ENCODE measurements at regions not wholly inside any gene's neighbourhood (a gene's known extent, or its start where the extent isn't known, plus 50 kb on each side); places are given as distances from the start of the nearest gene placed in this dataset.
"Not testable (repeated sequence)": the region's sequence is repeated elsewhere in the genome, so short reads cannot be mapped to it uniquely, and the experiment has no call there.

DNA sequence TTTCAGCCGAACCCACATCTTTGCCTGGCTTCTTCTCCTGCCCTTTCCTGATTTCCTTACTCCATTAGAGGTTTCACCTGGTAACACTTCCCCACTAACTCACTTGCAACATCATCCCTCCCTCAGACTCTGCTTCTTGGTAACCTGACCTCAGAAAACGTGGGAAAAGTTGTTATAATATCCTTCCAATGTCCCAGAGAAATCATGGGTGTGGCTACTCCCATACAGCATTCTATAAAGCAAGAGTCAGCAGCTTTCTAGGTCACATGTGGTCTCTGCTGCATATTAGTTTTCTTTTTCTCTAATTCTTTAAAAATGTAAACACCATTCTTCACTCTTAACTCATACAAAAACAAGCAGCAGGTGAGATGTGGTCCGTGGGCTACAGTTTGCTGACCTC lies 283.1 kb upstream of the MAOA start:
- no peak for DNase-seq (ENCODE audit: low read depth, low spot score)

DNA sequence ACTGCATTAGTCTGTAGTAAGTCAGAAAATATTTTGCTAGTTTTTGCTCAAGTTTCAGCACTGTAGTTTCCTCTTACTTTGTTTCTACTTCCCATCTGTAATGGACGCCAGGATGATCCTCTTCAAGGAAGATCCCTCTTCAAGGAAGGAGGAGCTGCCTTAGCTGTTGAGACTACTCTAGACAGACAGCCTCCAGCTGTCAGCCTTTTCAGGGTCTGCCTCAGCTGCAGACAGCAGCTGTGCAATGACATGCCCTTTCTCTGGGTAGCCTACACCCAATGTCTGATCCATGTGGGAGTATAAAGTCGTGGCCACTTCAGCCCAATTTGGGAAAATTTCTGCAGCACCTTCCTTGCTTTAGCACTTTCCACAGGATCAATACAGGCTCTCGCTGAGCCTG lies 281.0 kb upstream of the MAOA start:
- DNase-seq (ENCODE audit: low read depth, low spot score) = no peak

DNA sequence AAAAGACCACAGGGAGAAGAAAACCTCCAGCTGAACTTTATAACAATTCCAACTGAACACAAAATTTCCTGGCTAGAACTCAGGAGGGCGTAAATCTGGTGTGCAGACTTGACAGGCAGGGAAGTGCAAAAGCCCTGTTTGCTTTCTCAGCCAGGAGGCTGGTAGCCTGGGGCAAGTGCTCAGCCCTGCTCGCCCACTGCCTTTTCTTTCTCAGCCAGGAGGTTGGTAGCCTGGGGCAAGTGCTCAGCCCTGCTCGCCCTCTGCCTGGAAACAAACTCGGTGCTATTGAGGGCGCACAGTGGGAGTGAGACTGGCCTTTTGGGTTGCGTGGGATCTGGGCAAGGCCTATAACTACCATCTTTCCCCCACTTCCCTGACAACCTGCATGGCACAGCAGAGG lies 275.4 kb upstream of the MAOA start:
- DNase-seq (ENCODE audit: low read depth, low spot score) = no peak

DNA sequence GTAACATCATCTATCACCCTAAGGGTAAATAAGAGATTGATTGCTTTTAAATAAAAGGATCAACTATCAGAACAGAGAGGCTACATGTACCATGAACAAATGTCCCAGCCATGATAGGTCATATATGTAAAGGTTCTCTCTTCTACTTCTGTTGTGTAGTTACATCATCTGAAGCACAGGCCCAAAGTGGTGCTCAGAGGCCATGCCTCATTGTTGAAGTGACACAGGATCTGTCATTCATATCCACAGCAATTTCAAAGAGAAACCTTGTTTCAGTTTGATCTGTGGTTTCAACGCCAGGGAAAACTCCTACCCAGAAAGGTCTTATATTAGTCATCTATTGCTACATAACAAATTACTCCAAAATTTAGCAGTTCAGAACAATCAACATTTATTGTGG lies 269.2 kb upstream of the MAOA start:
- DNase-seq (ENCODE audit: low read depth, low spot score) = no peak

DNA sequence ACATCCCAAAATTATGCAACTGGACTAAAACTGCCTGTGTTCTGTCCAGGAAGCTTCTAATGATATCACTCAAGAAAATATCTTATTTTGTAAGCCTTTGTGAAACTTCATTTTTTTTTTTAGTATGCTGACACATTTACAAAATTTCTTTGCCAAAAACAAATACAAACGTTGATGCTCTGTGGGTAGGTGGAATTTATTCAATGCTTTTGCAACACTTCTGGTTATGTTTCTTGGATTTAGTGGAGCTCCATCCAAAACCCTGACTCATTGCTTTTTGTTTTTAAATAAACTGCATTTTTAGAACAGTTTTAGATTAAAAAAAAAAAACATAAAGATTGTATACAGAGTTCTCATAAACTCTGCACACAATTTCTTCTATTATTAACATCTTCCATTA lies 250.9 kb upstream of the MAOA start:
- no peak for DNase-seq (ENCODE audit: low read depth, low spot score)

DNA sequence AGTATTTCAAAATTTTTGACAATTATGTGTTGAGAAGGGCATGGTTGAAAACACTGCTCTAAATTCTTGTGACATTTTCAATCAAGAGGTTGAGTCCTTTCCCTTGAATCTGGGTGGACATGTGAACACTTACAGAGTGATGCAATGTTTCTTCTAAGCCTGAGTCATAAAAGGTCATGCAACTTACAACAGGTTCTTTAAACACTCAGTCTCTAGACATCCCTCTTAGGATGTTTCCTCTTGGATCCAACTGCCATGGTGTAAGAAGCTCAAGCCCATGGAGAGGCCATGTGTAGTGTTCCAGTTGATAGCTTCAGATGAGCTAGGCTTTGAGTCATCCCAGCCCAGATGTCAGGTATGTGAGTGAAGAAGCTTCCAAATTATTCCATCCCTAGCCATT lies 232.2 kb upstream of the MAOA start:
- DNase-seq (ENCODE audit: low read depth, low spot score) = no peak

DNA sequence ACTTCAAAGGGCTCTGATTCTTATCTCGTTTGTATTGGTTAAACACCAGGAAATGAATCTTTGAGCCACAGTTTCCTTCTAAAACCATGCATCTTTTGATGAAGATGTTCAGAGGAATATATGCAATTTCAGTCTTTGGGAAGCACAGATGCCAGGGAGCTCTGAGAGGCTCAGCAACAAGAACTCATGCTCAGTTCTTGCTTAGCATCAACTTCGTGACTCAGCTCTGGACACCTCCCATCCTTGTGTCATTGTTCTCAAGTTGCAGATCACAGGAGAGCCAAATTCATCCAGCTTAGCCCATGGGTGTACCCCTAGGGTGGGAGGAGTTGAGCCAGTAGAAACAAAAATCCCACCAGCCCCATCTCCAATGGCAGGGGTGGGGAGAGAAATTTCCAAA lies 219.6 kb upstream of the MAOA start:
- no peak for DNase-seq (ENCODE audit: low read depth, low spot score)

DNA sequence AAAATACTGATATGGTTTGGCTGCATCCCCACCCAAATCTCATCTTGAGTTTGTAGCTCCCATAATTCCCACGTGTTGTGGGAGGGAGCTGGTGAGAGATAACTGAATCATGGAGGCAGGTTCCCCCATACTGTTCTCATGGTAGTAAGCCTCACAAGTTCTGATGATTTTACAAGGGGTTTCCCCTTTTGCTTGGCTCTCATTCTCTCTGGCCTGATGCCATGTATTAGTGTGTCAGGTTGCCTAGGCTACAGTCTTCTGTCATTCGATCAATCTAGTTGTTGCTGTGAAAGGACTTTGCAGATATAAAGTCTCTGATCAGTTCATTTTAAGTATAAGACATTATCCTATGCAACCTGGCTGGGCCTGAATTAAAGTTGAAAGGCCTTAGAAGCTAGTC lies 209.3 kb upstream of the MAOA start:
- DNase-seq (ENCODE audit: low read depth, low spot score) = no peak

DNA sequence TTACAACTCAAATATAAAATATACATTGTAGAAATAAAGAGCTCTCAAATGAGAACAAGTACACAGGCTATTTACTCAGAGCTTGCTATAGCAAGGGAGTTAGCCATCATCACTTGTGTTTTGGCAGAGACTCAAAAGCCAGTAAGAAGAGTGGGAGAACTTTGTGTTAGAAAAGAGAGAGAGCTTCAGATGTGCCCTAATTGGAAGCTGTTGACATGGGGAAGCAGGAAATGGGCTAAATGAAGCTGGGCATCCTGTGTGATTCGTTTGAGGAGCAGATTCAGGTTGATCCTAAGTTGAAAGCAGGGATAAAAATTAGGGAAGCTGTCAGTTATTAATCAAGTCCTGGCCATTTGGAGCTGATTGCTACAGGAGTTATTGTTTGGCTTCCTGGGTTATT lies 207.4 kb upstream of the MAOA start:
- DNase-seq (ENCODE audit: low read depth, low spot score) = no peak

DNA sequence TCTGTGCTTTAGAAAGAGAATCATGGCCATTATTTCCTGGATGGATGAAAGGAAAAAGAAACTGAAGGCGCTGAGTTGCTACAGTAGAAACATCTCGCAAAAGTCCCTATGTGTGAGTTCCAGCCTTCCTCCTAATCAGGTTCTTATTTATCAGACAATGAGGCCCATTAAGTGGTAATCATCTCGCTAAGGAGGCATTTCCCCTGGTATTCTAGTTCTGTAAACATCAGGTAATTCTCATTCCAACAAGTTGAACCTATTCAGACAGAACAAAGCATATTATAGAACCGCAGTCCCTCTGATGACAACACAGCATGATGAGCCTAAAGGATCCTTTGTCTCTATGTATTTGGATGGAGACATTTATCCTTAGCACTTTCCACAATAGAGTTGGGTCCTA lies 205.7 kb upstream of the MAOA start:
- DNase-seq (ENCODE audit: low read depth, low spot score) = no peak

DNA sequence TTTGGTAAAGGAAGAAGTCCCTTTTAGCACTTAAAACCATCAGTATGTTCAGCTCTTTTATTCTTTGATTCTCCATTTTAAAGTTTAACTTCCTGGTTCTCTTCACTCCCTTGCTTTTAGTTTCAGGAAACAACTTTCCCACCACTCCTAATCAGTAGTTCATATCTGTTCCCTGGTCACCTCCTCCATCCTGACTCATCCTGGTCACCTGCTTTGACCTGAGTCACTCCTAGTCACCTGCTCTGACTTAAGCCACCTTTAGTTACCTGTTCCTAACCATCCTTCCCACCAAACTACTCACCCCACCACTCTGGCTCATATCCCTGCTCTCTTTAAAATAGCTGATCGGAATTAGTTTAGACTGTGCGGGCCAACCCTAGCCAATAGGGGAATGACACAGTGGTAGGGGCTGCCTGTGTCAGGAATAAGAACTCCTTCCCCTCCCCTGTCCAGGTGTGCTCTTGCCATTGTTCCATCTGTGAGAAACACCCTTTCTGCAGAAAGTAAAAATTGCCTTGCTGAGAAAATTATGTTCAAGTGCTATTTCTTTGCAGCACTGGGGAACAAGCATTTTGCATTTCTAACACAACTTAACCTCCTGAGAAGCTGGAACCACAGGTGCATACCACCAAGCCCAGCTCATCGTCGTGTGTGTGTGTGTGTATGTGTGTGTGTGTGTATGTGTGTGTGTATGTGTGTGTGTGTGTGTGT lies 204.0 kb upstream of the MAOA start:
- not testable (repeated sequence) for DNase-seq (ENCODE audit: low read depth, low spot score)

DNA sequence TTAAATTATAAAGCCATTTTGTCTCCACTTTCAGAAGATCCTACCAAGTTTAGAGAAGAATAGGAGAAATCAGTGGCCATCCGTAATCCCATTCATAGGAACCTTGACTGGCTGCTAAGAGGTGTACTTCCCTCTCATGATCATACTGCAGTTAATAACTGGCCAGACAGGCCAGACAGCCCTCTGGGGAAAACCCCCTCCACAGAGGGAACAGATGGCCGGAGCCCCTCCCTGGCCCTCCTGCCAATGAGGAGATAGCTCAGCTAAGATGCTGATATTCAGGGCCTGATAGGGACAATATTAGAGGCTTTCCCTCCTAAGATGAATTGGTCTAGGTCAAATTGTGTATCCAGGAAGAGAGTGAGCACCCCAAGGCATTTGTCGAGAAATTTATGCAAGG lies 200.0 kb upstream of the MAOA start:
- no peak for DNase-seq (ENCODE audit: low read depth, low spot score)

DNA sequence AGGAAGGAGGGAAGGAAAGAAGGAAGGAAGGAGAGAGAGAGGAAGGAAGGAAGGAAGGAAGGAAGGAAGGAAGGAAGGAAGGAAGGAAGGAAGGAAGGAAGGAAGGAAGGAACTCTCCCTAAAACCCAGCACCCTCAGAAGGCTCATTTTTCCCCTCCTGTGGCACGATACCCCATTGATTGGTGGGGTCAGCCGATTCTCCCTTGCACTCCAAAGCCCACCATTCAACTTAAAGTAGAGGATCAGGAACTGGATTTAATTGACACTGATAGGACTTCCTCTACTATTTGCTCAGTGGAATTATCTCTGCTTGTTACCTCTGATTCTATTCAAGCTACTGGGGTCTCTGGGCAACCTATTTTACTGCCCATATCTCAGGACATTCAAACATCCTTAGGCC lies 199.2 kb upstream of the MAOA start:
- no peak for DNase-seq (ENCODE audit: low read depth, low spot score)

DNA sequence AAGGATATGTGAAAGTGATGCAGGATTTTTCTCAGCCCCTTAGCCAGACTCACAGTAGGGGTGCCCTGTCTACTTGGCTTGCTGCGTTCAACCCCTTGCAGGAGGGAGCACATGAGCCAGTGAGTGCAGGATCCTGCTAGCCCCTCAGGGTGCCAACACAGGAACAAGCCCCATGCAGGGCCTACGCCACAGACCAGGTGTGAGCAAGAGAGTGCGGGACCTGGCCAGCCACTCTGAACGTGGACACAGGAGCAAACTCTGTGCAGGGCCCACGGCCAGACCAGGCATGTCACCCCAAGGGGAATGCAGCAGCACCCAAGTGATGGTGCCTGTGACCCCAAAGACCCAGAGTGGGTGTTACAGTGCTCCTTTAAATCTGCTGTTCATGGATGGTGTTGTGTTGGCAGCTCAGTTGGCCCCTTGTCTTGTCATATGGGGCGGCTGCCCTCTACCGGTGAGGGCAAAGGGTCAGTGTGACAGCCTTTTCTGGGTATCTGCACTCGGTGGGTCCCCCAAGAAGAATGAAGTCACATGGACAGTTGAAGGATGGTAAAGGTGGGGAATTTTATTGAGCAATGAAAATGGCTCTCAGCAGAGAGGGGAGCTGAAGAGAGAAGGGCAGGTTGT lies 188.4 kb upstream of the MAOA start:
- no peak for DNase-seq (ENCODE audit: low read depth, low spot score)

DNA sequence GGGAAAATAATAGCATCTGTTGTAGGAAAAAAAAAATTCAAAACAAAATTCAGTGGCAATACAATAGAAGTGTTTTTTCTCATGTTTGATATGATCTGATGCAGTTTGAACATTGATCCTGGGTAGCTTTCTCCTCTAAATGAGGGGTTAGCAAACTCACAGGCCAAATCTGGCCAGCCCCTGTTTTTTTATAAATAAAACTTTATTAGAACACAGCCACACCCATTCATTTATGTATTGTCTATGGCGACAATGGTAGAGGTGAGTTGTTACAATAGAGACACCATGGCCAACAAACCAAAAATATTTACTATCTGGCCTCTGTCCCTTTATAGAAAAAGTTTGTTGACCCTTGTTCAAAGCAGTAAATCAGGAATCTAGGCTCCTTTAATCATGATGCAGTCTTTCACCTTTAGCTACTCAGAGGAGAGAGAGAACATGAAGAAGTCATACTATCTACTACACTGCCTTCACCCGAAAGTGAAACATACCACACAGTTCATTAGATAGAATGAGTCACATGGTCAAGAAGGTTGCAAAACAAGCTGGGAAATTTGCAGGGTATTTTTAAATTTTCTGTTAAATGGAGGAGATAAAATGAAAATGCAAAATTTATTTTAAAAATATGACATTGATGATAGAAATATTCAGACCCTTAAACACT lies 186.6 kb upstream of the MAOA start:
- DNase-seq (ENCODE audit: low read depth, low spot score) = no peak

DNA sequence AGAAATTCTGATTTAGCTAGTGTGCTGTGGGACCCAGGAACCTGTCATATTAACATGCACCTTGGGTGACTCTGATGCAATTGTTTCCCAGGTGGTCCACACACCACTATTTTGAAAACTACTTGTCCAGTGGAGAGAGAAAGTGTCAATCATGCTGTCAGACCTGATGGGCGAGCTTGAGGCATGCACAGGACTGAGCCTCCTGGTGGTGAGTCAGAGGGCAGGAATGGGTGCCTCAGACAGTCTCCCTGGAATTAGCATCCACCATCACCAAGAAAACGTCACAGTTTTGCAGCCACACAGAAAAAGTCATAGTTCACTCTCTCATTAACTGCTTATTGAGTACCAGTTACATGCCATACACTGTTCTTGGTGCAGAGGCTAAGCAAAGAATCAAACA lies 181.8 kb upstream of the MAOA start:
- no peak for DNase-seq (ENCODE audit: low read depth, low spot score)

DNA sequence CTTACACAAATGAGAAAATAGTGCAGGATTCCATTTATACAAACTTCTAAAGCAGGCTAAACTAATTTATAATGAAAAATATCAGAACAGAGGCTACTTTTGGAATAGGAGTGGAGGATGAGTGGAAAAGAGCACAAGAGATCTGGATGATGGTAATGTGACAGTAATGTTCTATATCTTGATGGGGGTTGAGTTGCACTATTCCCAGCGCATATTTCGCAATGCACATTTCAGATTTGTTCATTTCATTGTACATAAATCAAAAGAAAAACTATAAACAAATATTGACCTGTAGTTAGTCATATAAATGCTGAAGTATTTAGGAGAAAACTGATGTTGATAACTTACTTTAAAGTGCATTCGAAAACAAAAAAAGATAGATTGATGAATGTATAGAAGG lies 177.0 kb upstream of the MAOA start:
- no peak for DNase-seq (ENCODE audit: low read depth, low spot score)

DNA sequence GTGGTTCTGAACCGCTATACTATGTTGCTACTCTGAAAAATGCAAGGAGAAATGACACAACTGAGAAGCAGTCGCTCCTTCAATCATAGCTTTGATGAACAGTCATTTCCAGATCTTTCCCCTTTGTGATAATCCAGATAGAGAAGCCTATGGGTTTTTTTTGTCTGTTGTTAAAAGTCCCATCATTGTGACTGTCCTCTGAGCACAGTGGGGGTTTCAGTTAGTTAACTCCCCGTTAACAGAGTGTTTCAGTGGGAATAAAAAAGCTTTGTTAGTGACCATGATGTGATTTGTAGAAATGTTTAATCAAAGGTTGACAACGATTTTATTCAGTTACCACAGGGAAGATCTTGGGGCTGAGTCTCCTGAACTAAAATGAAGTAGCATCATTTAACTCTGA lies 176.2 kb upstream of the MAOA start:
- no peak for DNase-seq (ENCODE audit: low read depth, low spot score)

DNA sequence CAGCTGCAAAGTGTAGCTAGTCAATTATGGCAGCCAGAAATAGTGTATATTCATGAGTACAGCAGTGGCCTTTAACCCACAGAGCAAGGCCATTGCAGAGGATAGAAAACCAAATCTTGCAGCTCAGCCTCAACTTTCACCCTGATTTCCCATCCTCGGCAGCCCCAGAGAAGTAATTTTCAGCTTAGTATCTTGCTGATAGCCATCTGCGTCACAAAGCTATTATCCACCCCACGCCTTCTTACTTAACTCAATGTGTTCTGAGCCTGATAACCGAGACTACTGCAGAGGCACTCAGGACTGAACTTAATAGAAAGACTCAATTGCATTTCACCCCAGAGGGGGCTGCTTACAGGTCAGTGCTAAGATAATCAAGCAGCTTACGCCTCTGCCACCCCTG lies 174.5 kb upstream of the MAOA start:
- DNase-seq (ENCODE audit: low read depth, low spot score) = no peak

DNA sequence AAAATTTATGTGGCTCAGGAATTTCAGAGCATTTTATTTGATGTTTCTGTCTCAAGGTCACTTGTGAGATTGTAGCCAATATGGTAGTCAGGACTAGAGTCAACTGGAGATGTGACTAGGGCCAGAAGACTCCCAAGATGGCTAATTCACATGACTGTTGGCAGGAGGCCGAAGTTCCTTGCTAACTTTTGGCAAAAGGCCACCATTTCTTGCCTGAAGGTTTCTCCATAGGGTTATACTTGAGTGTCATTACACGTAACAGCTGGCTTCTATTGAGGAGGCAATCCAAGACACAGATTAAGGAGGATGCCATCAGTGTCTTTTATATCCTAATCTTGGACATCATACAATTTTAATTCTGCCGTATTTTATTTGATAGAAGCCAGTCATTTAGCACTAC lies 162.3 kb upstream of the MAOA start:
- DNase-seq (ENCODE audit: low read depth, low spot score) = no peak

DNA sequence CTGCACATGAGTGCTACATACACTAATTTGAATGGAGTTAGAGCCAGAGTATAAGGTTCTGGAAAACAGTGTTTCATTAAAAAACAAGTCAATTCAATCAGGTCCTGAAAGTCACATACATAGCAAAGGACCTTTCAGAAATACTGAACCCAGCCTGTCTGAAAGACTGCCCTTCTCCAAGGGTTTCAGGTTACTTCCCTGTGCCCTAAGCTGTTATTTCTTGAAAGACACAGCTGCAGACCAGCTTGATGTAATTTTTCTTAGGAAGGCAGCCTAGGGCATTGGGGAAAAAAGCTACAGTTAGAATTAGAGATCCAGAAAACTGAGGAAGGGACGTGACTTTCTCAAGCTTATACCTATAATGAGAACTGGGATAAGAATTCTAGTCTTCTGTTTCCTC lies 155.9 kb upstream of the MAOA start:
- DNase-seq (ENCODE audit: low read depth, low spot score) = no peak

DNA sequence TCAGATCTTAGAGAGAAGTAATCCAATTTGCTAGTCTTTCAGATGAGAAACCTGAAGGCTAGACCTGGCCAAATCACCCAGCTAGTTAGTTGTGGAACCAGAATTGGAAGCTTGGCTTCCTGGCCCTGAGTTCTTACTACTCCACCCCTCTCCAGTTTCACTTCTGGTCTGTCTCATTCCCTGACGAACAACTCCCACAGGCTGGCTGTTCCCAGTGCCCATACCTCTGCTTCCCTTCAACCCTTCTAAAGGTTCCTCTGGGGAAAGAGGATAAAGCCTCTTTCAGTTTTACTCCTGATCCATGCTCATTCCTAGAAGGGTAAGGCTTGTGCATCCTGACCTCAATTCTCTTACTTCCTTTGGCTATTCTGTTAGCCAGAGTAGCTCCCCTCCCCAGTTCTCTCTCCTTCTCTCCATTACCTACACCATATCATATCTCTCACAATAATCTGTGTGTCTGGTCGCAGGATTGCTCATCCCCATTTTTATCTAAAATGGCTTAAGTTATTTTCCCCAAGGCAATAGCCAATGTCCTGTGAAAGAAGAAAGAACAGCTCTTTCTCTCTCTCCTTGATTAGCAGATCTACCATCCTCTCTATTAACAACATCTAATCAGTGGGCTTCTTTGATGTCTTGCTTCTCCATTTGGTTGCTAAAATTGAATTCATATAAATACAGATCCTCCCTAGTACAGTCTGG lies 155.0 kb upstream of the MAOA start:
- DNase-seq (ENCODE audit: low read depth, low spot score) = no peak

DNA sequence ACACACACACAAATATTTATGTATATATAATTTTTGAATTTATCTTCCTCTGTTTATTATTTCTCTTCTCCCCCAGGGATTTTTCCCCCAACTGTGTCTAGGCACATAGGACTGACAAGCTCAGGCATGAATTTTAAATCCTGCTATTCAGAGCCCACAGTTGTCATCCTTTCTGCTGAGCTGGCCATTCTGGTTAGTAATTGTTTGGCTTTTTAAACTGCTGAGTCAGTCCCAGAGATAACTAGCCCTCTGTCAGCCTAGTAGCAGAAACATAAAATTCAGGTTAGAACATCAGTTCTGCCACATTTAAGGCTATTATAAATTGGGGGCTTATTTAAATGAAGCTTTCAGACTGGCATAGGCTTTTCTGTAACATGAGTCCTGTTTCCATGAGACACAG lies 151.7 kb upstream of the MAOA start:
- DNase-seq (ENCODE audit: low read depth, low spot score) = no peak

Data from smooth muscle cell of the brain vasculature (primary cell).